ENCODE measurements at regions not wholly inside any gene's neighbourhood (a gene's known extent, or its start where the extent isn't known, plus 50 kb on each side); places are given as distances from the start of the nearest gene placed in this dataset.

DNA sequence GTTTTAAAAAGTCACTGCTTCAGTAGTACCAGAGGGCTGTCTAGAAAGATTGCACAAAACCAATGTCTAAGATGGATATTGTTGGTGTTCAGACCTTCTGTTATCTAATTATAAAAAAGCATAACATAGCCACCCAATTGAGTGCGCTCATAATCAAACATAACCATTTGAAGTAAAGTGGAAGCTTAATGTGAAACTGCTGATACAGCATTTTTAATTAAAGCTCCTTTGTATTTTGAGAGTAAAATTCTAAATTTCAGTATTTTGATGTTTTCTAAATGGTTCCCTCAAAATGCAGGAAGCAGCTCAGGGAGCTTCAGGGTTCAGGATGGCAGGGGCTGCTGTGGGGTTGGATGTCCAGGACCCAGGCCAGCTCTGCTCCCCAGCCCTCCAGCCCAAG, 291.8 kb upstream of the ZFP64 start:
- TF ChIP-seq, protein P1, sequence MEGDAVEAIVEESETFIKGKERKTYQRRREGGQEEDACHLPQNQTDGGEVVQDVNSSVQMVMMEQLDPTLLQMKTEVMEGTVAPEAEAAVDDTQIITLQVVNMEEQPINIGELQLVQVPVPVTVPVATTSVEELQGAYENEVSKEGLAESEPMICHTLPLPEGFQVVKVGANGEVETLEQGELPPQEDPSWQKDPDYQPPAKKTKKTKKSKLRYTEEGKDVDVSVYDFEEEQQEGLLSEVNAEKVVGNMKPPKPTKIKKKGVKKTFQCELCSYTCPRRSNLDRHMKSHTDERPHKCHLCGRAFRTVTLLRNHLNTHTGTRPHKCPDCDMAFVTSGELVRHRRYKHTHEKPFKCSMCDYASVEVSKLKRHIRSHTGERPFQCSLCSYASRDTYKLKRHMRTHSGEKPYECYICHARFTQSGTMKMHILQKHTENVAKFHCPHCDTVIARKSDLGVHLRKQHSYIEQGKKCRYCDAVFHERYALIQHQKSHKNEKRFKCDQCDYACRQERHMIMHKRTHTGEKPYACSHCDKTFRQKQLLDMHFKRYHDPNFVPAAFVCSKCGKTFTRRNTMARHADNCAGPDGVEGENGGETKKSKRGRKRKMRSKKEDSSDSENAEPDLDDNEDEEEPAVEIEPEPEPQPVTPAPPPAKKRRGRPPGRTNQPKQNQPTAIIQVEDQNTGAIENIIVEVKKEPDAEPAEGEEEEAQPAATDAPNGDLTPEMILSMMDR (IDR thresholded peaks at IDR 0.05), result no peak
- no peak for TF ChIP-seq POLR2A (IDR thresholded peaks at IDR 0.05)
